NCI-H187 (cell line): ENCODE measurements at regions not wholly inside any gene's neighbourhood (a gene's known extent, or its start where the extent isn't known, plus 50 kb on each side); places are given as distances from the start of the nearest gene placed in this dataset.
A peak's percentile ranks its signal among the peaks of the same experiment; 100 is the strongest.
"Not testable (repeated sequence)": the region's sequence is repeated elsewhere in the genome, so short reads cannot be mapped to it uniquely, and the experiment has no call there.

Experiments used
- DNase-seq, 2 experiments: peaks; one replicate each; lab custom pipeline; 2025; lab: John Stamatoyannopoulos, UW

DNA sequence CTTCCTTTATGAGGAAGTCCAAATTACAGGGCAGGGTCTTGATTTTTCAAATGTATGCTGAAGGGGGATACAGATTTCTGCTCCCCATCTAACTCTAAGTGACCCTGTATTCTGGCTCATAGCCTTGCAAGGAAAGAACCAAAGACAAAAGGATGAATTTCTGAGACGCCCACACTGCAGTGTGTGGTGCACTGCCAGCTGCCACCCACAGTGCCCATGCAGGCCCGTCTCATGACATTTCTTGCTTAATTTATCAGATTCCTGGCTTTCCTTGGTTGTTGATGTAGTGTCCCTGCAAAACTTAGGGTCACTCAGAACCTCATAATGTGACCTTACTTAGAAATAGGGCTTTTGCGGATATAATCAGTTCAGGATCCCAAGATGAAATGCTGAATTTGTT lies 68.0 kb downstream of the CBLN4 start:
- no peak for DNase-seq

DNA sequence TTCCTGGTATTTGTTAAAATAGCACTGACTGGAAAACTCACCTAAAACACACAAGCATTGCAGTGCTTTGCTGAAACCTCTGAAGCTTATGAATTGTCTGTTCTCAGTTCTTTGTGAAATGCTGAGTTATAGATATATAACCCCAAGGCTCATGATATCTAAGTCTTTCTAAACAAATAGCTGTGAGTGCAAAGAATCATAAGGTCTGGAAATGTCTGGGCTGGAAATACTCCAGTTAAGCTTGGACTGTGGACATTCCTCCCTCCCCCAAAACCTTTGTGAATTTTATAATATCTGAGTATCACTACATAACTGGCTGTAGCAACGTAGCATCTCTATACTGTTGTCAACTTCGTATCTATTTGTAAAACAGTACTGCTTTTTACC lies 69.1 kb downstream of the CBLN4 start:
- DNase-seq = no peak

DNA sequence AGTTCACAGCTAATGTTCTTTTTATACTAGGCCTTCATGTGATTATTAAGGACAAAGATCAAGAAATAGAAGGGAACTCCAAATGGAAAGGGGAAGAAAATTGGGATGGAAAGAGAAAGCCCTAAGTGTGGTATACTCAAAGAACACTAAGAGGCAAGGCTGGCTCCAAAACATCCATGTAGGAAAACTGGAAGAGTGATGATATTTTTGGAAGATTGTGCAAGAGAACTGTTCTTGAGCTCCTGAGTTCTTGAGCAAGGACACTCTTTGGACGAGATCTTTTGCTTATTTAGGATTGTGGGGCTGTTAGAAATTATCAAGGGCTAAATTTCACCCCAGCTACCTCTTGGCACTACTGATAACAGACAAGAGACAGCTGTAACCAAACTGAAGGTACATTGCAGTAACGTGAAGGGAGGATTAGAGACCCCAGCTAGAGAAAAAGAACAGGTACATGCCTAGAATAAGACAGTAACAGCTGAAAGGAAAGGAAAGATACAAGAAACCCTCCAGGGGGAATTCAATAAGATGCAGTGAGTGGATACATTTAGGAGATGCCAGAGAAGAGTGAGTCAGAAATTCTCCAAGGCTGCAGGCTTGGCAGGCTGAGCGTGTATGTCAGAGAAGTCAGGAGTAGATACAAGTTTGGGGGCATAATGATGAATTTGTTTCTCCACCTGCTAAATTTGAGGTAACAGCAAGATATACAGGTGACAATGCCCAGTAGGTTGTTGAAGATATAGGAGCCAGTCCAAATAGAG lies 69.7 kb downstream of the CBLN4 start:
- DNase-seq = no peak

DNA sequence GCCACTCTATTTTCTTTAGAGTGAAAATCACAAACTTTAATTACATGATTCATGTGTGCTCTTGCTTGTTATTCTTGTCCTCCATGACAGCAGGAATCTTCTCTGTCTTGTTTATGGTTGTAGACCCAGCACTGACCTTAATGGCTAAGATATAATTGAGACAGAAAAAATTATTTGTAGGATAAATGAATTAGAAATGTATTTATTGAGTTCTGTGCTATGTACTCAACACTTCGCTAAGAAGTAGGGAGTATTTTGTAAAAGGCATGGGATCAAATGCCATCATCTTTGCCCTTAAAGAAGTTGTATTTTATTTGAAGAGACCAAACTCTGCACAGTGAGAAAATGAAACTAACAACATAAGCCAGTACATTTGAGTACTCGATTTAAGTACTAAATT lies 71.2 kb downstream of the CBLN4 start:
- no peak for DNase-seq

DNA sequence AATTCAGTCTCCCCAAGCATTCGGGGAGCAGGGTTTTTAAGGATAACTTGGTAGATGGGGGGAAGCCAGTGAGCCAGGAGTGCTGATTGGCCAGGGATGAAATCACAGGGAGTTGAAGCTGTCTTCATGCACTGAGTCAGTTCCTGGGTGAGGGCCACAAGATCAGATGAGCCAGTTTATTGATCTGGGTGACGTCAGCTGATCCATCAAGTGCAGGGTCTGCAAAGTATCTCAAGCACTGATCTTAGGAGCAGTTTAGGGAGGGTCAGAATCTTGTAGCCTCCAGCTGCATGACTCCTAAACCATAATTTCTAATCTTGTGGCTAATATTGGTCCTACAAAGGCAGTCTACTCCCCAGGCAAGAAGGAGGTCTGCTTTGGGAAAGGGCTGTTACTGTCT lies 74.4 kb downstream of the CBLN4 start:
- DNase-seq = not testable (repeated sequence)

DNA sequence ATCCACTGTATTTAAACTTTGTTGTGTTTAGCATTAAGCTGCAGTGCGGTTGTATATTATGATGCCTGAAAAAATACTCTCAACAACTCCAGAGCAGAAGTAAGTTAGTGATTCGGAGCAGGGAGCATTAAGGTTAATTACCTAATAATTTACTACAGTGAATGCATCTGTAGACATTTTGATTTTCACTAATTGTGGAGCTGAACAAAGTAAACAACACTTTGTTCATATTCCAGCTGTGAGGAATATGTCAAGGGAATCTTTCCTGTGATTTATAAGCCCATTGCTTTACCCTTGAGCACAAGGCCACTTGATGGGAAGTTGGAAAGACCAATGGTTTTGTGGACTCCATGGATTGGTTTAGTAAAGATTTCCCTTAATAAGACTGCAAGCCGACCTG lies 77.1 kb downstream of the CBLN4 start:
- DNase-seq = no peak

DNA sequence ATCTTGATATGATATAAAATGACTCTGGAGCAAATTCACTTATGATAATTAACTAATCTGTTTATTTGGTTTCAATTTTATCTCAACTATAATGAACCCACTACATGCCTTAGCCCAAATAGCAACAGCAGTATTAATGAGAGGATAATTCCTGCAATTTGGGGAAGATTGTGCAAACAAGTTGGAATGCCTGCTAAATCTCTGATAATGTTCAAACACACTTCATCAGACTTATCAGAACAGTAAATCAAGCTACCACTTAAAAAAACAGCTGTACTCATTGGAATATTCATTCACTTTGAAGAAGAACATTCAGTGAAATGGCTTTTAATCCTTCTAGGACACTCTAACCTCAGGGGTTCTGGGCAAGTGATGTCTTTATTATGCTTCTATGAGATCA lies 85.4 kb downstream of the CBLN4 start:
- DNase-seq = no peak

DNA sequence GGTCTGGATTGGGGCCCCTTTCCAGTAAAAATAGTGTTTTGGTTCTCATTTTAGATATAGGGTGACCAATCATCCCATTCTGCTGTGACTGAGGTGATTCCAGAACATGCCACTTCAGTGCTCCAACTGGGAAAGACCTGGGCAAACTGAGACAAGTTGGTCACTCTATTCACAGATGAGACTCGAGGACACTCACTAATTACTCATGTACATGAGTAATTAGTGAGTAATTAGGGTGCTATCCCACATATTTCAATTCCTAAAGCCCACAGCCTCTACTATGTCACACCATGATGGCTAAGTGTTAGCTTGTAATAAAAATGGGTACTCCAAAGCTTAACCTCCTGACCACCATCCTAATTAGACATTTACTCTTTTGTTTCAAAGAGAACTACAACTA lies 86.0 kb downstream of the CBLN4 start:
- no peak for DNase-seq

DNA sequence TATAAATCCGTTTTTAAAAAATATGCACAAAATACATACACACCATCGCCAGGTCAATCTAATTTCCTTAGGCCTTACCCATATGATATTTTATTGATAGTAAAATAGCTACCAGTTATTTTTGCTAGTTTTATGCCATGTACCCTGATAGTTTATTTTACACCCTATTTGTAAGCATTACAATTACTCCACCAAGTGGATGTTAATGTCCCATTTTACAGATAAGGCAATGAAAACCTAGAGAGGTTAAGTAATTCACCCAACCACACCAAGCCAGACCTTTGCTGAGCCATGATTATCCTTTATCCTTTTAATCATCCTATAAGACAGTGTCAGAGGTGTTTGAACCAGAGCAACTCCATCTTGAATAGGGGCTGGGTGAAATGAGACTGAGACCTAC lies 86.8 kb downstream of the CBLN4 start:
- no peak for DNase-seq

DNA sequence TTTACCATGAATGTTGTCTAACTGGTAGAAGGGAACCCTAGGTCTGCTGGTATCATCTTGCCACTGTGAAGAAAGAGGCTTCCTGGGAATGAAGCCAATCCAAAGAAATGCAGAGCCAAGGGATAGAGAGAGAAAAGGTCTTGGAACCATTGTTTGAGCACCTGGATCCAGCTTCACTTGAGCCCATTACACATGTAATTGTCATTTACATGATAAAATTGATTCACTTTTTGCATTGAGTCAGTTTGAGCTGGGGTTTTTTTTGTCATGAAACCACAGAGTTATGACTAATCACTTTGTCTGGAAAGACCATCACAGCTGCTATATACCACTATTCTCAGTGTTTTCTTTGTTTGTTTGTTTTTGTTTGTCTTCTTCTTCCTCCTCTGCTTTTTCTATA lies 112.3 kb downstream of the CBLN4 start:
- DNase-seq = no peak

DNA sequence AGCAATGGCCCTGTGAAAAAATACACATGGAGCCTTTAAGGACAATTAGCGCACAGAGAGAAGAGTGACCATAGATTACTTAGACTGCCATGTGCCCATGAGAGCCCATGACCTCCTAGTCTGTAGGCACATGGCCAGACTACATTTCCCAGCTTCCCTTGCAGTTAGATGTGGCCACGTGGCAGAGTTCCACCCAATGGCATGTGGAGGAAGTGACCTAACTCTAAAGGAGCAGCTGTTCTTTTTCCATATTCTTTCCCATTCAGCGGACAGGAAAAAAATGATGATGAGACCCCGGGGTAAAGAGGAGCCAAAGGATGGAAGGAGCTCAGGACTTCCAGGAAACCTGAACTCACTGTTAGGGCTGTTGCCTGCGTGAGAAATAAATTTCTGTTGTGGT lies 116.6 kb downstream of the CBLN4 start:
- no peak for DNase-seq

DNA sequence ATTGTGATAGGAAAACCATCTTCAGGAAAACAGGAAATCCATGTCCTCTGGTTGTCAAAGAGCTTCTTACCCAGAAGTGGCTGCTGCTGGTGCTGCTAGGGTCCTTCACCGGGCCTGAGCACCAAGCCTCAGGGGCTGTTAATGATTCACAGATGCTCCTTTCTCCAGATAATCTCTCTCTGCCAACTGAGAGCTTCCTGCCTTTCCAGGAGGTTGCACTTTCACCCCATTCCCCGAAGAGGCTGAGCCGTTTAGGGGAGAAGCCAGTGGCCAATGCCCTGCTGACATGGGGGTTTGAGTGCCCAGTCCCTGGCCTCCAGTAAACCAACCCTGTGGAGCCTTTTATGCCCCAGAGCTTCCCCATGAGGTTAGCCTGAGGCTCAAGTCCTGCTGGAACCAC lies 122.4 kb downstream of the CBLN4 start:
- no peak for DNase-seq

DNA sequence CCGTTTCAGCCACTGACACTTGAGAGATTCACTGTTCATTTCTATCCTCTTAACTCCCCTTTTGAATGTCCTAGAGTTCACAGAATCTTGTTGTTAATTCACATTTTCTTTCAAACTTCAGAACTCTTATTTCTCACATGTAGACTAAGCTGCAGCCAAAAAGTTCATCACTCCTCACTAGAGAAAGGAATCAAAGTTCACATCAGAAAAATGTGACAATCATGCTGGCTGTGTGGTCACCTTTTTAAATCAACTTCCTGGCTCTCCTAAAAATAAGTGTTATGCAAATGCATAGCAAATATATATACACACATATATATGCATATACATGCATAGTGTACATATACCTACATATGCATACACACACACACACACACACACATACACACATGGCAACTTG lies 123.0 kb downstream of the CBLN4 start:
- DNase-seq = no peak

DNA sequence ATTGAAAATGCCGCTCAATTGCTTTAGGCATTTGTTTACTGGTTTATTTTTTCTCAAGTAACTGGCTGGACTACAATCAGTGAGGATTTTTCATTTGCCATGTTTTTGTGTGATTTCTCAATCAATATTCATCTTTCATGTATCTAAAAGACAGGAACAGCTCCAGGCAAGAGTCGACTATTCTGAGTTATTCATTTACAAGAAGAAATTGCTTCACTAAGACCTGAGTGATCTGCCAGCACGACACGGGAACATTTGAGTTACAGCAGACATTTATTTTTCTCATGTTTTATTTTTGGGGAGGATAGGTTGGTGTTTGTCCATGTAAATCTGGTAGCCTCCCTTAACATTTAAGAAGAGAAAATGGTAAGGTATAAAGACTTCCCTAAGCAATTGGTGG lies 124.1 kb downstream of the CBLN4 start:
- no peak for DNase-seq

DNA sequence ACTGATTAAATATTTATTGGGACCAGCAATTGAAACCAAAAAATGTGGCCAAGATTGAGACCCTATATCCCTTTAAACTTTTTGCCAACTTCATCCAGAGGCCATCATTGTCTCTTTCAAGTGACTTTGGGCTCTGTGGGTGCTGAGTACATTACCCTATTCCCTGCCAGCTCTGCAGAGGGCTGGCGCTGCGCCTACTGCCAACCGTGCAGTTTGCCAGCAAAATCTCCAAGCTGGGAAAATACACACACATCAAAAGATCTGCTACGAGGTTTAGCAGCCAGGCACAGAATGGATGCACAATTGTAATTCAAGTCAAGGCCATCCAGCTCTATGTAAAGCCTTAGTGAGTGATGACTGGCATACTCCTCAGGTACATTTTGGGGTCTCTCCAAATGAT lies 125.0 kb downstream of the CBLN4 start:
- DNase-seq = no peak

DNA sequence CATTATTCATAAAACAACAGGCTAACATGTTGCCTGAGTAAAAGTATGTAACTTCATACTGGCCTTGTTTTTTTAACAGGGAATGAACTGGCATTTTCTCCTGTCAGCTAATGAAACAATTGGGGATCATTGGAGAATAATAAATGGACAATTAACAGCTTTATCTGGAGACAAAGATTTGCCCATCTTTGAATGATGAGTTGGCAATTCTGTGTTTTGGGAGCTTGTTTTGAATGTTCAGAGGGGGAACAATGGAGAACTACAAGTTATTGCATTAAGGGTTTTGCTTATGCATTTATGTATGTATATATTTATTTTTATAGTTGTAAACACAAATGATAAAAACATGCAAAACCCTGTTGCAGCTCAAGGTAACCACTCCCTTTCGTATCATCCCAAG lies 150.3 kb downstream of the CBLN4 start:
- no peak for DNase-seq

DNA sequence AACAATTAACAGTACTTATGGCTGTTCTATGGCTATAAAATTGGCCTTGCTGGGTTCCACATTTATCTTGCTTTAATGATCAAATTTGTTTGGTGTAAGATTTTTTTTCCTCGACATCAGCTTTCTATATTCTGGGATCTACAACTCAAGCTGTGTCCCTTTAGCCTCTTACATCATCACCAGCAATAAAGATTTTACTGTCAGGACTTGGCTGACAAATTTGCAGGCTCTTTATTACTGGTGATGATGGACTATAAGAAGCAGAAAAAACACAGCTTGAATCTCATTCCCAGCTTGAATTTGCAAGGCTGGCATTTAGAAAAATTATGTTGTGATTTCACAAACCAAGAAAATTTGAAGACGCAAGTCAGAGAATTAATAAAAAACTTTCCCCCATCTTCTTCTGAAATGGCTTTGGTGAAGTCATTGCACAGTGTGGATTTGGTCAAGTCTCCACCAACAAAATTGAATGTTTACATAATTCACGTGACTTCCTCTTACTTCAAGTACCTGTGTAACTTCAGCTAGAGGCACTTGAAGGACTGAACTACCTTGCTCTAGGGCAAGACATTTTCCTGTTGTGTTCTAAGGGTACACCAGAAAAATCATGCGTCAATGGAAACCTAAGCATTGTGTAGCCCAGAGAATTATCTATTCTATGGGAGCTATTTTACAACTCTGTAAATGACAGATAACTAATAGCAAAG lies 175.0 kb downstream of the CBLN4 start:
- DNase-seq = peak in 1 of 2 experiments; percentile 5

DNA sequence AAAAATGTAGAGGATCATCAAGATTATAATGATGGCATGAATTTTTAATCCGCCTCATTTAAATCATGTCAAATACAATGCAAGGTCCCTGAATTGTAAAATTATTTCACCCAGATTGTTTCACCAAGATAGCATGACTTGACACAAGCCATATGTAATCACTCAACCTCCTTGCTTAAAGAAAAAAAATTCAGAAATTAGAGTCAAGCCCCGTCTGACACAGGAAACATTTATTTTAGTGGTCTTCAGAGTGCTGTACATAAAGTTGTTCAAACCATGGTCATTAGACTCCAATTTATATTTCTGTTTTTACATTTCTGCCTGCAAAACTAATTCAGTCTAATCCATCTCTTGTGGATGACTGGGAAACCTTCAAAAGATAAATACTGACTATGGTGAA lies 200.2 kb downstream of the CBLN4 start:
- DNase-seq = no peak

DNA sequence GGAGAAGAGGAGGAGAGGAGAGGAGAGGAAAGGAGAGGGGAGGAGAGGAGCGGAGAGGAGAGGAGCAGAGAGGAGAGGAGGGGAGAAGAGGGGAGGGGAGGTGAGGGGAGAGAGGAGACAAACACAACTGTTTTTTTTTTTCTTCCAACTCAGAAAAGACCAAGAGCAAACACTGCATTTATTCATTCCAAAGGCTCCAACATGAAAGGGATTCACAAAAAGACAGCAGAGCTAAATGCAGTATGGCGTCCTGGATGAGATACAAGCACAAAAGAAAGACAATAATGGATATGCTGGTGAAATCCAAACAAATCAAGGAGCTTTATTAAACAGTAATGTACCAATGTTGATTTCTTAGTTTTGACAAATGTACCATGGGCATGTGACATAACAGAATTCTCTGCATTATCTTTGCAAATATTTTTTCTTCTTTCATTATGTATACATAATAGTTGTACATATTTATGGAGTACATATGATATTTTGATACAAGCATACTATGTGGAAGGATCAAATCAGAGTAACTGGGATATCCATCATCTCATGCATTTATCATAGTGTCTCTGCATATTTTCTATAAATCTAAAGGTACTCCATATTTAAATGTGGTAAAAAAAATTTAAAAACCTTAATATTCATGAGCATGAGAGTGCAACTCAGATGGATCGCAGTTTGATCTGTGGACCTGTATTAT lies 204.6 kb downstream of the CBLN4 start:
- DNase-seq = no peak

DNA sequence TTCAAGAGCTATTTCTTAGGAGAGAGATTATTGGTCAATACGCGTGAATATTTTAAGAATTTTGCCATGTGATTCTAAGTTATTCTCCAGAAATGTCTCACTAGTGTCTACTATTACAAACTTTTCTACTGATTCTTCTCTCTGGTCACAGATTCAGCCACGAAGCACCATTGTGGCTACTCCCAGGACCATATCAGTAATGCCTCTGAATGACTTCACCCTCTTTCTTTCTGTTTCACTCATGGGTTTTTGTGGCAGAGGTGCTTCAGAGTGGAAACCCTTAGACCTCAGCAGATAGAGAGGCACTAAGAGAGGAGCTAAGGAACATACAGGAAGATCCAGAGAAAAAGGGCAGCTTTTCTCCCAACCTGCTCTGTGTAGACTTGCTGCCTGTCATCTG lies 211.3 kb downstream of the CBLN4 start:
- no peak for DNase-seq

DNA sequence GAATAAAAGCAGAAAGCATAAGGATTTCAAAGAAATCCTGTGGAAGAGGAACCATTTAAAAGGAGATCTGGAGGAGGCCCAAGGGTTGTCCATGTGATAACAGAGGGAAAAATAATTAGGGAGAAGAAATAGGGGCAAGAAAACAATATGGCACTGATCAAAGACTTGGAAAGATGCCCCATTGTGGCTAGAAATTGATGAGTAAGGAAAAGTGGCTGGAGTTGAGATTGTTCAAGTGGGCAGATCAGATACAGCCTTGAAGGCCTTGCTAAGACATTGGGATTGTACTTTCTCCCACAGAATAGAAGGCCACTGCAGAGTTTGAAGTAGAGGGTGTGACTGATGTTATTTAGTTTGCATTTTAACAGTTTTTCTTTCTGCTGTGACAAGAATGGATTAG lies 213.3 kb downstream of the CBLN4 start:
- DNase-seq = no peak

DNA sequence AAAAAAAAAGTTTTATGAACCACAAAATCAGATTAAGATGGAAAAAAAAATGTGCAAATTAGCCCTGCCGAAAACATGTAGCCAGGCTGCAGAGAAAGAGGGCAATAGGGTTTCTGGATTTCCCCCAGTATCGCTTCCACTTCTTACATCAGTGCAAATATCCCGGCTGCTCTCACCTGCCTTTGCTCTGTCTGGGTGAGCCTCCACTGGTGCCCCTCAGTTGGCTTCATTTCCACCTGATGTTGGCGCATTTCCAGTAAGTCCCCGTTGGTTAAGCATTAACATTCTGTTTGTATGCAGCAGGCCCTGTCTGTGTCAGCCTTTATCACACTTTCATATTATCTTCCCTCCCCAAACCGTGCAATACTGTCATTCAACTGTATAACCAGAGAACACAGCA lies 215.1 kb downstream of the CBLN4 start:
- no peak for DNase-seq

DNA sequence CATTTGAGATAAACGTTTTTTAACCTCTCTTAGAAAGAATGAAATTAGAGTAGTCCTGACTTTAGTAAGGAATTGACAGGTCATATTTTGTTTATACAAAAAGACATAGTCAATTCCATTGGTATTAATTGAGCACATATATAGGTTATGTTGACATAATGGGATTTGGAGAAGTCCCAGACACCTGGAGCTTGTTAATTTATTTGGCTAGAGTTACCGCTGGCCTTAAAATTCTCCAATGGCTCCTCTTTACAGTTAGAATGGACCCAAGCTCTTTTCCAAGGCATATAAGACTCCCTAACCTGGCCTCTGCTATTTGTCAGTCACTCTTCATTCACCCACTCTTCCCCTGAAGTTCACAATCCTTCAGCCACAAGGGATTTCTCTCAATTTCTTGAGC lies 221.3 kb downstream of the CBLN4 start:
- DNase-seq = no peak
